GM13976 (cell line): ENCODE measurements at regions not wholly inside any gene's neighbourhood (a gene's known extent, or its start where the extent isn't known, plus 50 kb on each side); places are given as distances from the start of the nearest gene placed in this dataset.

Source experiments
- DNase-seq: peaks from one replicate; pipeline ENCODE4 v3.0.0; 2012; ENCODE audit warnings: low spot score
- in situ Hi-C: fragments of 300-500 bp; cut with MboI; formaldehyde crosslinking; loops from one replicate; pipeline ENCODE4 v1.12.0; 2022; ENCODE audit warnings: low sequenced_read_pairs, mixed read lengths, inconsistent platforms; ENCODE audit not compliant: unreplicated experiment
- TF ChIP-seq, protein P1 (sequence below): IDR thresholded peaks from 2 replicates; pipeline ENCODE4 v1.5.1; 2012; ENCODE audit warnings: borderline replicate concordance, mild to moderate bottlenecking; ENCODE audit not compliant: insufficient read depth; ENCODE audit errors: extremely low read depth, missing control alignments, control extremely low read depth

GRCh38 chr17:70658317-70658716, 489.0 kb downstream of the KCNJ2 start:
- no peak for DNase-seq
- TF ChIP-seq, protein P1, sequence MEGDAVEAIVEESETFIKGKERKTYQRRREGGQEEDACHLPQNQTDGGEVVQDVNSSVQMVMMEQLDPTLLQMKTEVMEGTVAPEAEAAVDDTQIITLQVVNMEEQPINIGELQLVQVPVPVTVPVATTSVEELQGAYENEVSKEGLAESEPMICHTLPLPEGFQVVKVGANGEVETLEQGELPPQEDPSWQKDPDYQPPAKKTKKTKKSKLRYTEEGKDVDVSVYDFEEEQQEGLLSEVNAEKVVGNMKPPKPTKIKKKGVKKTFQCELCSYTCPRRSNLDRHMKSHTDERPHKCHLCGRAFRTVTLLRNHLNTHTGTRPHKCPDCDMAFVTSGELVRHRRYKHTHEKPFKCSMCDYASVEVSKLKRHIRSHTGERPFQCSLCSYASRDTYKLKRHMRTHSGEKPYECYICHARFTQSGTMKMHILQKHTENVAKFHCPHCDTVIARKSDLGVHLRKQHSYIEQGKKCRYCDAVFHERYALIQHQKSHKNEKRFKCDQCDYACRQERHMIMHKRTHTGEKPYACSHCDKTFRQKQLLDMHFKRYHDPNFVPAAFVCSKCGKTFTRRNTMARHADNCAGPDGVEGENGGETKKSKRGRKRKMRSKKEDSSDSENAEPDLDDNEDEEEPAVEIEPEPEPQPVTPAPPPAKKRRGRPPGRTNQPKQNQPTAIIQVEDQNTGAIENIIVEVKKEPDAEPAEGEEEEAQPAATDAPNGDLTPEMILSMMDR: no peak
- in situ Hi-C loops: no loop called here

DNA sequence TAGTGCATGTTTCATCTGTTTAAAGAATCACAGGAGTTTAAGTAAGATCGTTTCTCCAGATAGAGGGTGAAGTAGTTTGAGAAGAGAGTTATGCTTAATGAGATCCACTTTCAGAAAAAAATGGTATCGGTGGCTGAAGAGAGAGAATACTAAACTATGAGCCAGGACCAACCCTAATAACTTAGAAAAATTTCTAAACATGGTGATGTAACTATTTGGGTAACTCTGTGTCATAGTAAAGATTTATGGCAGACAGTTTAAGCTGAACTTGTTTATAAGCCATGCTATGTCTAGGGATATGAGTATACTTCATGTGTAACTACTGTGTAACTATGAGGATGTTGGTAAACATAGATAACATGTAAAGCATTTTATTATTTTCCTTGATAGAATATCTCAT, 489.5 kb downstream of the KCNJ2 start:
- no peak for DNase-seq
- in situ Hi-C loops: no loop called here
- TF ChIP-seq, protein P1: no peak

GRCh38 chr17:70661342-70662222, 492.2 kb downstream of the KCNJ2 start:
- in situ Hi-C loops: no loop called here
- no peak for DNase-seq
- TF ChIP-seq, protein P1: no peak

DNA sequence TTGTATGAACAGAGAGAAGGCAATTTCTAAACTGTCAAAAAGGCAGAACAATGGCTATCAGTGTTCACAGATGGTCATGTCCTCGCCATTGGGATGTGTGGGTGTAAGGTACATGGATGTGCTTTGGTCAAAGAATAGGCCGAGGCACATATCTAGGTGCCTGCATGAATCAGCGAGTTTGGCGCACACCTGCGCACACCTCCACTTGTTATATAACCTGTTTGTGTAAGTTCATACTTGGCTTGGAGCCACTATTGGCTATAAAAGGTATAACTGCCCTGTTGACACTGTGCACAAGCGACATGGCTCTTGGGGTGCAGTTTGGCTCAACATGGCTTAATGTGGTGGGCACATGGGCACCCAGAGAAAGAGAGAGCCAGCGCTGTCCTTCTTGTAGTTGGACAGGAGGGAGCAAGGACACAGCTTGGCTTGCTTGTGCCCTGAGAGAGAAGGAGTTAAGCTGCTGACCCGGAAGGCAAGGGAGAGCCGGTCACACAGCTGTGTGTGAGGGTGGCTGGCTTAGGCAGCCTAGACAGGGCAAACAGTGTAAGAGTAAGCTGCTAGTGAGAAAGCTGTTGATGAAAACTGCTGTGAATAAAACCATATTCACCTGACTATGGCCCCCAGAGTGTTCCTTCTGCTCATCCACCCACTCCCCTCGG, 499.1 kb downstream of the KCNJ2 start:
- TF ChIP-seq, protein P1: no peak
- in situ Hi-C loops: no loop called here
- no peak for DNase-seq

- DNase-seq: no peak
- in situ Hi-C loops: no loop called here
- TF ChIP-seq, protein P1: no peak
Measured at GRCh38 chr17:70668938-70669778, 499.8 kb downstream of the KCNJ2 start.

GRCh38 chr17:70674061-70674460, 504.7 kb downstream of the KCNJ2 start:
- TF ChIP-seq, protein P1: no peak
- no peak for DNase-seq
- in situ Hi-C loops: no loop called here
